GM13977 (cell line): ENCODE measurements at regions not wholly inside any gene's neighbourhood (a gene's known extent, or its start where the extent isn't known, plus 50 kb on each side); places are given as distances from the start of the nearest gene placed in this dataset.

ENCODE experiments used
- DNase-seq: peaks from one replicate; pipeline ENCODE4 v3.0.0; 2012; ENCODE audit warnings: low spot score
- in situ Hi-C: fragments of 300-500 bp; cut with MboI; formaldehyde crosslinking; loops from one replicate; pipeline ENCODE4 v1.12.0; 2022; ENCODE audit warnings: low sequenced_read_pairs, low pct_unique_long_range_greater_than_20kb, mixed read lengths, inconsistent platforms; ENCODE audit not compliant: unreplicated experiment
- TF ChIP-seq, protein P1 (sequence below): IDR thresholded peaks from 2 replicates; pipeline ENCODE4 v1.5.1; 2012; ENCODE audit warnings: mild to moderate bottlenecking, control low read depth; ENCODE audit not compliant: insufficient read depth; ENCODE audit errors: extremely low read depth, missing control alignments

DNA sequence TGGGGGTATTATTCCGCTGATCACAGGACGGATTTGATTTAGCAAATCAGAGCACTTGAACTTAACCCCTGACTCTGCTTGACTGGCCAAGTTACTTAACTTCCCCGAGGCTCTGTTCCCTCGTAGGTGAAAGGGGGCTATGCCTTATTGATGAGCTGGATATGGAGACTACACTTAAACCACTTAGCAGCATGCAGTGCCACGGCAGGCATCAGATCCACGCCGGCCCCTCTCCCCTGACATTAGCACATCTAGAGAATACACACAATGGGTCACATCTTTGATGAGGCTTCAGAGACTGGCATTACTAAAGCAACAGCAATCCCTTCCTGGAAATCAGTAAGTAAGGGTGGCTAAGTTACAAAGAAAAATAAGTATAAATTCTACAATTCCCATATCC, 71.0 kb downstream of the ABCC12 start:
- TF ChIP-seq, protein P1, sequence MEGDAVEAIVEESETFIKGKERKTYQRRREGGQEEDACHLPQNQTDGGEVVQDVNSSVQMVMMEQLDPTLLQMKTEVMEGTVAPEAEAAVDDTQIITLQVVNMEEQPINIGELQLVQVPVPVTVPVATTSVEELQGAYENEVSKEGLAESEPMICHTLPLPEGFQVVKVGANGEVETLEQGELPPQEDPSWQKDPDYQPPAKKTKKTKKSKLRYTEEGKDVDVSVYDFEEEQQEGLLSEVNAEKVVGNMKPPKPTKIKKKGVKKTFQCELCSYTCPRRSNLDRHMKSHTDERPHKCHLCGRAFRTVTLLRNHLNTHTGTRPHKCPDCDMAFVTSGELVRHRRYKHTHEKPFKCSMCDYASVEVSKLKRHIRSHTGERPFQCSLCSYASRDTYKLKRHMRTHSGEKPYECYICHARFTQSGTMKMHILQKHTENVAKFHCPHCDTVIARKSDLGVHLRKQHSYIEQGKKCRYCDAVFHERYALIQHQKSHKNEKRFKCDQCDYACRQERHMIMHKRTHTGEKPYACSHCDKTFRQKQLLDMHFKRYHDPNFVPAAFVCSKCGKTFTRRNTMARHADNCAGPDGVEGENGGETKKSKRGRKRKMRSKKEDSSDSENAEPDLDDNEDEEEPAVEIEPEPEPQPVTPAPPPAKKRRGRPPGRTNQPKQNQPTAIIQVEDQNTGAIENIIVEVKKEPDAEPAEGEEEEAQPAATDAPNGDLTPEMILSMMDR = no peak
- no peak for DNase-seq
- in situ Hi-C loops = loop anchor here (25.0 kb wide), 1 partner anchor 123 kb away; no protein-coding TSS in a partner anchor

DNA sequence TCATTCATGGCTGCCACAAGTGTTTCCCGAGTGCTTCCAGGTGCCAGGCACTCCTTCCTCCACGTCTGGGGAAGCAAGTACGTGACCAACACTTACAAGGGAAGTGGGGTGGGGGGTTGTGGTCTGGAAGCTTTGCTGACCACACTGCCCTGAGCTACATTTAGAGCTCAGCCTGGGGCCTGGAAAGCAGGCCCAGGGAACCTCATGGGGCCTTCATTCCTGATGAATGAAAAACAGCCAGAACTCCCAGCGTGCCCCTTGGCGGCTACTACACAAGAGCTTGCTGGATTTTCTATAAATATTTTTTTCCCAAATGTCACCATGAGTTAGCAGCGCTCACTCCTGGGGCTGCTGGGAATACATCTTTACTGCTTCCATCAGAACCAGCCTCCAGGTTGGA, 73.3 kb downstream of the ABCC12 start:
- no peak for DNase-seq
- in situ Hi-C loops = loop anchor here (25.0 kb wide), 1 partner anchor 120 kb away; no protein-coding TSS in a partner anchor
- TF ChIP-seq, protein P1 = no peak

DNA sequence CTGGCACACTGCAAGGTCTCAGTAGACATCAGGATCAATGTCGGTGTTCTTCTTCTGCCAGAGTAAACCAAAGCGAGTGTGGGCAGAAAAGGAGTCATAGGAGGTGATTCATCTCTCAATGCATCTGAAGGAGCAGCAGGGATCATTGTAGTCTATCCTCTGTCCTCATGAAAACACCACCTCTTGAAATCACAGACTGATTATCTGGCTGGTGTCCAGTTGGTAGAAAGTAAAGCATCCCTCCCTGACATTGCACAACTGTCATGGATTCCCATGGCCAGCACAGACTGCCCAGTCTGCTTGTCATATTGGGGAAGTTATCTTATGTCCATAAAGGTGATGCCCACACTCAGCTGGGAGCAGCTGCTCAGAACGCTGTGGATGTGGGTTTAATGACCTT, 74.1 kb downstream of the ABCC12 start:
- no peak for DNase-seq
- in situ Hi-C loops = loop anchor here (25.0 kb wide), 1 partner anchor 119 kb away; no protein-coding TSS in a partner anchor
- TF ChIP-seq, protein P1 = no peak

DNA sequence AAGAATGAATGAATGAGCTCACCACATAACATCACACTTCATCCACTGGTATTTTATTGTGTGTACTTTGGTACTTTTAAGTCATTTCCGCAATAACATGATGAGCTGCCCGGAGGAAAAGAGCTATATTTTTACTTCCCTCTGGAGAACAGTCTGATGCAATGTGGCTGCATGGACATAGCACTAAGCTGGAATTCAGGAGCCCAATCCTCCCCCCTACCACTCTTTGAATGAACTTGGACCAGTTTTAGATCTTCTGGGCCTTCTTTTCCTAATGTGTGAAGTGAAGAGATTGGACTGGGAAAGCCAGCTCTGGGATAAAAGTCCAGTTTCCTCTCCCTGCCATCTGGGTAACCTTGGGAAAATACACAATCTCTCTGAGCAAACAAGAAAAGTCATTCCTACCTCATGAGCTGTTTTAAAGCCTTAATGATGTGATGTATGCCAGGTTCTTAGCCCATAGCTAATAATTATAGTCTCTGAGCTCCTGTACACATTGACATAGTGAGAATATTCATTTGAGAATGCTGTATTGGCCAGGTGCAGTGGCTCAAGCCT, 79.3 kb downstream of the ABCC12 start:
- in situ Hi-C loops = loop anchor here (25.0 kb wide), 1 partner anchor 114 kb away; no protein-coding TSS in a partner anchor
- no peak for DNase-seq

DNA sequence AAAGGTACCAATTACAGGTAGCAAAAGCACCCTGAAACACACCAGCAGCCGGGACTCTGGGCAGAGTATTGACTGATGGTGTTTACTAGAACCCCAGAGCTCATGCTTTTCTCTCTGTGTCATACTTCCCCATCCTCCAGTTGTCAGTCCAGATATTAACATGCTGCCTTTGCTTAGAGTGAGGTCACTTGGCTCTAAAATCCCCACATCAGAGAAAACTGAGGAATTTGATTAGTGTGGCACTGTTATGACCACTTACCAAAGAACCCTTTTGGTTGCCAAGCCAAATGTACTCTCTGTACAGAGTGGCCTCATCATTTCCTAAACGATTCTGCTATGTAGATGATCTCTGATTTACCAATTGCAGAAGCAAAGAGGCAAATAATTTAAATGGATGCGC, 80.4 kb downstream of the ABCC12 start:
- in situ Hi-C loops = loop anchor here (25.0 kb wide), 1 partner anchor 113 kb away; no protein-coding TSS in a partner anchor
- TF ChIP-seq, protein P1 = no peak
- no peak for DNase-seq

More for the DNA sequence above, 79.3 kb downstream of the ABCC12 start:
- TF ChIP-seq, protein P1 = no peak

DNA sequence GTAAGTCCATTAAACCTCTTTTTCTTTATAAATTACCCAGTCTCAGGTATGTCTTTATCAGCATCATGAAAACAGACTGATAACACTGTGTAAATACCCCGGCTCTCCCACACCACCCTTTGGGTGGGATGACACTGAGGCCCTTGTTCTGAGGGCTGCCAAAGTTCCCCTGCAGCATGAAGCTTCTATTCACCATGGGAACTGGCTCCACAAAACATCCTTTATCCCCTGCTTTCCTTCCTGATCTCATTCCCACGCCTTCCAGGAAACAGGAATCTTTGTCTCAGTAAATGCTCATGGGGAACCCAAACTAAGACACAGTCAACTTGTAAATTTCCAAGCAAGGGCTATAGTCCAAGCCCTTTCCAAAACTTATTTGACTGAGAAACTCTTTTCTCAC, 88.4 kb downstream of the ABCC12 start:
- in situ Hi-C loops = loop anchor here (25.0 kb wide), 4 partner anchors 205 to 1130 kb away; no protein-coding TSS in a partner anchor
- TF ChIP-seq, protein P1 = no peak
- DNase-seq = no peak

DNA sequence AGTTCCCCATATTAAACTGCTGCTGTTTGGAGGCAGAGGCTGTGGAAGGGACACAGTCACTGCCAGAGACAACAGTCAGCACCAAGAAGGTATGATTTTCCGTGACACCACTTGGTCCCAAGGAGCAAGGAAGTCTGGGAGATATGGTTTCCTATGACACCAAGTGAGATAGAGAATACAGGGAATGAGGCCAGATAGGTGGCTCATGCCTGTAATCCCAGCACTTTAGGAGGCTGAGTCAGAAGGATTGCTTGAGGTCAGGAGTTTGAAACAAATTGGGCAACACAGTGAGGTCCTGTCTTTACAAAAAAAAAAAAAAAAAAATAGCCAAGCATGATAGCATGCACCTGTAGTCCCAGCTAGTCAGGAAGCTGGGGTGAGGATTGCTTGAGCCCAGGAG, 90.8 kb downstream of the ABCC12 start:
- TF ChIP-seq, protein P1 = no peak
- in situ Hi-C loops = loop anchor here (25.0 kb wide), 4 partner anchors 203 to 1128 kb away; no protein-coding TSS in a partner anchor
- no peak for DNase-seq
